Astrocyte (in vitro differentiated cells and primary cell): ENCODE measurements at regions not wholly inside any gene's neighbourhood (a gene's known extent, or its start where the extent isn't known, plus 50 kb on each side); places are given as distances from the start of the nearest gene placed in this dataset.

ENCODE experiments used
- EZH2 ChIP-seq: IDR thresholded peaks from 2 replicates; pipeline ENCODE4 v1.6.1; 2012; ENCODE audit warnings: mild to moderate bottlenecking, low read length, inconsistent platforms; ENCODE audit not compliant: insufficient read depth
- TF ChIP-seq, protein P1 (sequence below): IDR thresholded peaks from 2 replicates; pipeline ENCODE4 v1.5.1; 2011; ENCODE audit warnings: low read depth, mild to moderate bottlenecking, inconsistent platforms, low read length, moderate library complexity; ENCODE audit not compliant: insufficient read depth

DNA sequence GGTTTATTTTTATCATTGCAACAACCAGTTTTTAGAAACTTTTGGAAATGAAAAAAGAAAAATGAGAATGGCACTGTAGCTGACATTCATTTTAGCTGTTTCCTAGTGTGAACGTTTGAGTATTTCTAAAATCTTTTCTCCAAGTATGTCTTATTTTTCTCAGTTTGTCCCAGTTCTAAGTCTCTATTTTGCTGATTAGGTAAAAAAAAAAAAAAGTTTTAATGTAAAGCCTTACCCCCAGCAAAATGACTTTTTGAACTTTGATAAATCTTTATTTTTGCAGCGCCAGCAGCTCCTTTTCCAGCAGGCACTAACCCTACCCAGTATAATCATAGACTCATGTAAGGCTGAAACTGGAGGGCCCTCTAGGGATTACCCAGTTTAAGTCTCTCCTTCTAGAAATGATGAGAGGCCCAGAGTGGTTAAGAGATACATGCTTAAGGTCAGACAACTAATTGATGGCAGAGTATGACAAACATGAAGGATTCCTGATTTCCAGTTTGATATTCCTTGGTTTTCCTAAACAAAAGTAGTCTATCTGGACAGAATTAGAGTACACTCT, 84.3 kb upstream of the SLC4A4 start:
- TF ChIP-seq, protein P1, sequence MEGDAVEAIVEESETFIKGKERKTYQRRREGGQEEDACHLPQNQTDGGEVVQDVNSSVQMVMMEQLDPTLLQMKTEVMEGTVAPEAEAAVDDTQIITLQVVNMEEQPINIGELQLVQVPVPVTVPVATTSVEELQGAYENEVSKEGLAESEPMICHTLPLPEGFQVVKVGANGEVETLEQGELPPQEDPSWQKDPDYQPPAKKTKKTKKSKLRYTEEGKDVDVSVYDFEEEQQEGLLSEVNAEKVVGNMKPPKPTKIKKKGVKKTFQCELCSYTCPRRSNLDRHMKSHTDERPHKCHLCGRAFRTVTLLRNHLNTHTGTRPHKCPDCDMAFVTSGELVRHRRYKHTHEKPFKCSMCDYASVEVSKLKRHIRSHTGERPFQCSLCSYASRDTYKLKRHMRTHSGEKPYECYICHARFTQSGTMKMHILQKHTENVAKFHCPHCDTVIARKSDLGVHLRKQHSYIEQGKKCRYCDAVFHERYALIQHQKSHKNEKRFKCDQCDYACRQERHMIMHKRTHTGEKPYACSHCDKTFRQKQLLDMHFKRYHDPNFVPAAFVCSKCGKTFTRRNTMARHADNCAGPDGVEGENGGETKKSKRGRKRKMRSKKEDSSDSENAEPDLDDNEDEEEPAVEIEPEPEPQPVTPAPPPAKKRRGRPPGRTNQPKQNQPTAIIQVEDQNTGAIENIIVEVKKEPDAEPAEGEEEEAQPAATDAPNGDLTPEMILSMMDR, result no peak
- TF ChIP-seq EZH2, result no peak
